OCI-LY1 (cell line): ENCODE measurements at regions not wholly inside any gene's neighbourhood (a gene's known extent, or its start where the extent isn't known, plus 50 kb on each side); places are given as distances from the start of the nearest gene placed in this dataset.

Source experiments
- H2AFZ ChIP-seq: fragments of 200-600 bp; sonication (generic), shearing (Covaris generic); 2 replicates; pipeline ENCODE4 v1.6.0; 2014; ENCODE audit warnings: antibody characterized with exemption, mild to moderate bottlenecking, low read length
- H3F3A ChIP-seq: fragments of 200-600 bp; sonication (generic), shearing (Covaris generic); 2 replicates; pipeline ENCODE4 v1.6.0; 2014; ENCODE audit warnings: mild to moderate bottlenecking, antibody characterized with exemption, low read length, moderate library complexity; ENCODE audit not compliant: insufficient read depth
- H3K27ac ChIP-seq: fragments of 200-600 bp; sonication (generic); 2 replicates; pipeline ENCODE4 v1.5.1; 2014; ENCODE audit warnings: low read length, mixed run types, mild to moderate bottlenecking, low read depth; ENCODE audit not compliant: poor library complexity, severe bottlenecking
- H3K27me3 ChIP-seq: fragments of 200-600 bp; sonication (generic); 2 replicates; pipeline ENCODE4 v1.6.0; 2014; ENCODE audit warnings: antibody characterized with exemption, mild to moderate bottlenecking, low read length, moderate library complexity; ENCODE audit not compliant: insufficient read depth
- H3K36me3 ChIP-seq: fragments of 200-600 bp; sonication (generic); 2 replicates; pipeline ENCODE4 v1.6.1; 2014; ENCODE audit warnings: mild to moderate bottlenecking, antibody characterized with exemption, low read length, moderate library complexity, mixed read lengths; ENCODE audit not compliant: insufficient read depth
- H3K4me1 ChIP-seq: fragments of 200-600 bp; sonication (generic); 2 replicates; pipeline ENCODE4 v1.5.1; 2014; ENCODE audit warnings: mild to moderate bottlenecking, low read length, moderate library complexity; ENCODE audit not compliant: insufficient read depth, severe bottlenecking
- H3K4me2 ChIP-seq: fragments of 200-600 bp; sonication (generic), shearing (Covaris generic); 2 replicates; pipeline ENCODE4 v1.6.1; 2014; ENCODE audit warnings: low read length
- H3K4me3 ChIP-seq: fragments of 200-600 bp; sonication (generic); 2 replicates; pipeline ENCODE4 v1.5.1; 2014; ENCODE audit warnings: low read length, low read depth, mild to moderate bottlenecking, mixed read lengths; ENCODE audit not compliant: poor library complexity, severe bottlenecking
- H3K79me2 ChIP-seq: fragments of 200-600 bp; shearing (Covaris generic); 2 replicates; pipeline ENCODE4 v1.6.1; 2016; ENCODE audit warnings: mixed run types, low read length, mixed read lengths; ENCODE audit not compliant: insufficient read depth
- H3K9ac ChIP-seq: fragments of 200-600 bp; sonication (generic), shearing (Covaris generic); 2 replicates; pipeline ENCODE4 v1.6.1; 2014; ENCODE audit warnings: mild to moderate bottlenecking, low read length, mixed read lengths
- H3K9me2 ChIP-seq: fragments of 200-600 bp; sonication (generic), shearing (Covaris generic); 2 replicates; pipeline ENCODE4 v1.6.1; 2014; ENCODE audit warnings: low read depth, mild to moderate bottlenecking, low read length, mixed read lengths
- H3K9me3 ChIP-seq: fragments of 200-600 bp; shearing (Covaris generic); 2 replicates; pipeline ENCODE4 v1.6.1; 2014; ENCODE audit warnings: low read length, mixed read lengths
- H4K20me1 ChIP-seq: fragments of 200-600 bp; sonication (generic), shearing (Covaris generic); 2 replicates; pipeline ENCODE4 v1.6.0; 2016; ENCODE audit warnings: mild to moderate bottlenecking, low read length; ENCODE audit not compliant: insufficient read depth
- CTCF ChIP-seq: fragments of 200-600 bp; sonication (generic), shearing (Covaris generic); IDR thresholded peaks from 2 replicates; pipeline ENCODE4 v1.5.1; 2017; ENCODE audit warnings: mild to moderate bottlenecking, antibody characterized with exemption, low read length, moderate library complexity, mixed read lengths
- EZH2 ChIP-seq: fragments of 200-600 bp; sonication (generic), shearing (Covaris generic); IDR thresholded peaks from 2 replicates; pipeline ENCODE4 v1.8.0; 2017; ENCODE audit warnings: borderline replicate concordance, mixed run types, mild to moderate bottlenecking, antibody characterized with exemption, low read length, moderate library complexity, mixed read lengths

- H3K79me2 ChIP-seq = no peaks in the 10 kb centered on the region
- H3K9ac ChIP-seq = no peak overlapping the region
- no peaks in the 10 kb centered on the region for H4K20me1 ChIP-seq
- H3K27me3 ChIP-seq = 0 out of 2 replicates have a peak, but pooled peaks cover 6% of the 10 kb centered on the region
- no peaks in the 10 kb centered on the region for H3K9me3 ChIP-seq
- no peak overlapping the region for H3K4me2 ChIP-seq
- no peaks in the 10 kb centered on the region for H3K9me2 ChIP-seq
- H3F3A ChIP-seq = no peaks in the 10 kb centered on the region
- no peaks in the 10 kb centered on the region for H3K36me3 ChIP-seq
- TF ChIP-seq CTCF = no peak
- no peak for TF ChIP-seq EZH2
- H3K27ac ChIP-seq = no peak overlapping the region
- no peak overlapping the region for H3K4me3 ChIP-seq
- no peaks in the 10 kb centered on the region for H3K4me1 ChIP-seq
- no peak overlapping the region for H2AFZ ChIP-seq
Measured at GRCh38 chr7:152924238-152924637, 164.7 kb downstream of the ACTR3B start.

- H3K27me3 ChIP-seq = 0 out of 2 replicates have a peak, but pooled peaks cover 6% of the 10 kb centered on the region
- H3K79me2 ChIP-seq = no peaks in the 10 kb centered on the region
Measured at GRCh38 chr7:152924826-152925411, 165.4 kb downstream of the ACTR3B start.

GRCh38 chr7:152925412-152926147 lies 166.0 kb downstream of the ACTR3B start:
- Histone ChIP-seq H2AFZ (no peak overlapping the region), H3K9me3 (no peaks in the 10 kb centered on the region), H3K27me3 (0 out of 2 replicates have a peak, but pooled peaks cover 6% of the 10 kb centered on the region), H4K20me1 (no peaks in the 10 kb centered on the region), H3K4me2 (no peak overlapping the region), H3K9ac (no peak overlapping the region), H3K4me3 (no peak overlapping the region), H3K9me2 (no peaks in the 10 kb centered on the region), H3F3A (no peaks in the 10 kb centered on the region), H3K79me2 (no peaks in the 10 kb centered on the region), H3K27ac (no peak overlapping the region), H3K36me3 (no peaks in the 10 kb centered on the region), H3K4me1 (no peaks in the 10 kb centered on the region)
- TF ChIP-seq CTCF (no peak), EZH2 (no peak)

More at GRCh38 chr7:152924826-152925411, 165.4 kb downstream of the ACTR3B start:
- Histone ChIP-seq H3F3A (no peaks in the 10 kb centered on the region), H4K20me1 (no peaks in the 10 kb centered on the region), H3K4me1 (no peaks in the 10 kb centered on the region), H3K9me3 (no peaks in the 10 kb centered on the region), H3K36me3 (no peaks in the 10 kb centered on the region), H2AFZ (no peak overlapping the region), H3K9ac (no peak overlapping the region), H3K4me3 (no peak overlapping the region), H3K4me2 (no peak overlapping the region), H3K27ac (no peak overlapping the region), H3K9me2 (no peaks in the 10 kb centered on the region)
- TF ChIP-seq CTCF = no peak
- TF ChIP-seq EZH2 = no peak
